CD4-positive, alpha-beta T cell treated with Interleukin-2 at 100 ng/mL for 4 hours (primary cell): ENCODE measurements at regions not wholly inside any gene's neighbourhood (a gene's known extent, or its start where the extent isn't known, plus 50 kb on each side); places are given as distances from the start of the nearest gene placed in this dataset.
"Not testable (repeated sequence)": the region's sequence is repeated elsewhere in the genome, so short reads cannot be mapped to it uniquely, and the experiment has no call there.

Experiments used
- DNase-seq: peaks from one replicate; pipeline ENCODE4 v3.0.0-alpha.2; 2020; ENCODE audit warnings: low spot score

- DNase-seq = not testable (repeated sequence)
Observed at GRCh38 chr1:239106689-239107088, 279.7 kb upstream of the CHRM3 start.

GRCh38 chr1:239098400-239099037 is 287.8 kb upstream of the CHRM3 start:
- no peak for DNase-seq

GRCh38 chr1:239091537-239091936 is 294.8 kb upstream of the CHRM3 start:
- DNase-seq = no peak

- DNase-seq = no peak
Observed at GRCh38 chr1:239084459-239085080, 301.8 kb upstream of the CHRM3 start.

GRCh38 chr1:239081947-239082346 is 304.4 kb upstream of the CHRM3 start:
- DNase-seq = not testable (repeated sequence)

GRCh38 chr1:239067480-239067879 is 318.9 kb upstream of the CHRM3 start:
- no peak for DNase-seq

GRCh38 chr1:239067058-239067457 is 319.3 kb upstream of the CHRM3 start:
- DNase-seq = no peak

GRCh38 chr1:239061770-239062169 is 324.6 kb upstream of the CHRM3 start:
- no peak for DNase-seq

- no peak for DNase-seq
Observed at GRCh38 chr1:239058190-239058589, 328.2 kb upstream of the CHRM3 start.

- DNase-seq = no peak
Observed at GRCh38 chr1:239056940-239057339, 329.4 kb upstream of the CHRM3 start.

GRCh38 chr1:239053279-239053678 is 333.1 kb upstream of the CHRM3 start:
- DNase-seq = no peak

- DNase-seq = no peak
Observed at GRCh38 chr1:239049571-239049970, 336.8 kb upstream of the CHRM3 start.

- DNase-seq = no peak
Observed at GRCh38 chr1:239044829-239045228, 341.5 kb upstream of the CHRM3 start.

GRCh38 chr1:239040523-239040922 is 345.8 kb upstream of the CHRM3 start:
- no peak for DNase-seq

GRCh38 chr1:239031310-239031709 is 355.1 kb upstream of the CHRM3 start:
- no peak for DNase-seq

GRCh38 chr1:239025997-239026694 is 360.2 kb upstream of the CHRM3 start:
- no peak for DNase-seq

- DNase-seq = no peak
Observed at GRCh38 chr1:239025223-239025622, 361.1 kb upstream of the CHRM3 start.

GRCh38 chr1:239023732-239024360 is 362.5 kb upstream of the CHRM3 start:
- no peak for DNase-seq

- DNase-seq = no peak
Observed at GRCh38 chr1:239016337-239016736, 370.0 kb upstream of the CHRM3 start.

GRCh38 chr1:239011382-239011781 is 375.0 kb upstream of the CHRM3 start:
- DNase-seq = no peak

- DNase-seq = no peak
Observed at GRCh38 chr1:239008568-239008967, 377.8 kb upstream of the CHRM3 start.

GRCh38 chr1:239006276-239006675 is 380.1 kb upstream of the CHRM3 start:
- DNase-seq = no peak

- DNase-seq = no peak
Observed at GRCh38 chr1:238999944-239000343, 386.4 kb upstream of the CHRM3 start.
